Endodermal cell (in vitro differentiated cells): ENCODE measurements at regions not wholly inside any gene's neighbourhood (a gene's known extent, or its start where the extent isn't known, plus 50 kb on each side); places are given as distances from the start of the nearest gene placed in this dataset.

ENCODE experiments used
- DNase-seq: peaks from one replicate; pipeline ENCODE4 v3.0.0-alpha.2; 2017
- H3K27ac ChIP-seq: 2 replicates; pipeline ENCODE4 v1.5.1; 2013; ENCODE audit warnings: mild to moderate bottlenecking, low read depth, low read length, moderate library complexity
- H3K27me3 ChIP-seq: 2 replicates; pipeline ENCODE4 v1.6.1; 2013; ENCODE audit warnings: mild to moderate bottlenecking, low read length, moderate library complexity; ENCODE audit not compliant: insufficient read depth, control insufficient read depth, poor library complexity, severe bottlenecking
- H3K36me3 ChIP-seq: 2 replicates; pipeline ENCODE4 v1.7.0; 2013; ENCODE audit warnings: mild to moderate bottlenecking, low read length, moderate library complexity; ENCODE audit not compliant: control insufficient read depth, insufficient read depth
- H3K4me1 ChIP-seq: one replicate; pipeline ENCODE4 v1.7.0; 2013; ENCODE audit warnings: low read length; ENCODE audit not compliant: control insufficient read depth, insufficient read depth
- H3K4me3 ChIP-seq: 2 replicates; pipeline ENCODE4 v1.5.1; 2013; ENCODE audit warnings: mild to moderate bottlenecking, low read length, moderate library complexity
- H3K9ac ChIP-seq: 2 replicates; pipeline ENCODE4 v1.6.1; 2013; ENCODE audit warnings: mild to moderate bottlenecking, low read length, moderate library complexity; ENCODE audit not compliant: poor library complexity, severe bottlenecking; ENCODE audit errors: extremely low read depth
- H3K9me3 ChIP-seq: 2 replicates; pipeline ENCODE4 v1.6.1; 2013; ENCODE audit warnings: mild to moderate bottlenecking, low read length, moderate library complexity; ENCODE audit not compliant: control insufficient read depth
- H3K27ac Mint-ChIP-seq: 2 replicates; pipeline ENCODE4 v1.8.0; 2020; ENCODE audit warnings: mixed read lengths
- H3K27me3 Mint-ChIP-seq: 2 replicates; pipeline ENCODE4 v1.8.0; 2021; ENCODE audit warnings: mild to moderate bottlenecking, mixed read lengths; ENCODE audit not compliant: insufficient read depth
- H3K36me3 Mint-ChIP-seq: 2 replicates; pipeline ENCODE4 v1.8.0; 2020; ENCODE audit warnings: low read depth, mixed read lengths
- H3K4me1 Mint-ChIP-seq: 2 replicates; pipeline ENCODE4 v1.8.0; 2020; ENCODE audit warnings: mixed read lengths
- H3K4me3 Mint-ChIP-seq: 2 replicates; pipeline ENCODE4 v1.8.0; 2020; ENCODE audit warnings: mild to moderate bottlenecking, moderate library complexity, mixed read lengths
- H3K9me3 Mint-ChIP-seq: 2 replicates; pipeline ENCODE4 v1.8.0; 2020; ENCODE audit warnings: mild to moderate bottlenecking, mixed read lengths
- CTCF ChIP-seq: fragments of 200-600 bp; sonication (generic); conservative IDR thresholded peaks from 2 replicates; pipeline ENCODE4 v1.5.0; 2021; ENCODE audit warnings: antibody characterized with exemption, mild to moderate bottlenecking
- WGBS, 2 experiments: methylation state at CpG; one replicate each; pipeline versions ENCODE4 v1.1.5 to v1.1.7; 2013; ENCODE audit warnings: missing lambda C conversion rate in 2 of 2, mixed read lengths in 1 of 2; ENCODE audit not compliant: insufficient coverage in 1 of 2, insufficient read length in 1 of 2; 5-methylcytosine and 5-hydroxymethylcytosine counted together

- H3K9me3 Mint-ChIP-seq: no peaks in the 10 kb centered on the region
- Histone ChIP-seq H3K4me3 (no peak overlapping the region), H3K27me3 (no peaks in the 10 kb centered on the region), H3K4me1 (no peaks in the 10 kb centered on the region), H3K9ac (no peak overlapping the region), H3K27ac (no peak overlapping the region), H3K9me3 (no peaks in the 10 kb centered on the region), H3K36me3 (no peaks in the 10 kb centered on the region)
- peaks cover 31% of the 10 kb centered on the region for H3K4me1 Mint-ChIP-seq
- H3K36me3 Mint-ChIP-seq: peaks cover 6% of the 10 kb centered on the region
- DNase-seq: no peak
- no peak for TF ChIP-seq CTCF
- H3K4me3 Mint-ChIP-seq: no peak overlapping the region
- H3K27me3 Mint-ChIP-seq: no peaks in the 10 kb centered on the region
- peak overlapping the region; percentile 83 for H3K27ac Mint-ChIP-seq
- WGBS, 2 experiments: 86 to 100% methylated on average over 1 of the region's 1 CpG
Observed at GRCh38 chrX:133475953-133476352, 60.7 kb upstream of the GPC4 start.

- WGBS, 2 experiments: 86% methylated on average over 1 of the region's 1 CpG; no CpG with 5 or more reads in 1 of the 2 experiments
- Mint-ChIP-seq H3K27ac (peak overlapping the region; percentile 83), H3K36me3 (peaks cover 4% of the 10 kb centered on the region), H3K4me3 (no peak overlapping the region), H3K27me3 (no peaks in the 10 kb centered on the region), H3K9me3 (no peaks in the 10 kb centered on the region), H3K4me1 (peaks cover 31% of the 10 kb centered on the region)
- Histone ChIP-seq H3K36me3 (no peaks in the 10 kb centered on the region), H3K4me3 (no peak overlapping the region), H3K27ac (no peak overlapping the region), H3K9me3 (no peaks in the 10 kb centered on the region), H3K9ac (no peak overlapping the region), H3K4me1 (no peaks in the 10 kb centered on the region), H3K27me3 (no peaks in the 10 kb centered on the region)
- DNase-seq: no peak
- peak; percentile 42 for TF ChIP-seq CTCF
Observed at GRCh38 chrX:133475521-133475920, 60.2 kb upstream of the GPC4 start.

- no peaks in the 10 kb centered on the region for H3K27me3 Mint-ChIP-seq
- H3K36me3 ChIP-seq: no peaks in the 10 kb centered on the region
- no peak overlapping the region for H3K9ac ChIP-seq
- peak overlapping the region; percentile 0 for H3K27ac Mint-ChIP-seq
- H3K4me1 Mint-ChIP-seq: peaks cover 31% of the 10 kb centered on the region
- H3K27me3 ChIP-seq: no peaks in the 10 kb centered on the region
- no peak for DNase-seq
- no peak overlapping the region for H3K4me3 Mint-ChIP-seq
- no peak overlapping the region for H3K27ac ChIP-seq
- H3K4me3 ChIP-seq: no peak overlapping the region
- 89% methylated on average over 4 of the region's 4 CpGs; no CpG with 5 or more reads in 1 of the 2 experiments for WGBS, 2 experiments
- H3K4me1 ChIP-seq: no peaks in the 10 kb centered on the region
- H3K9me3 Mint-ChIP-seq: no peaks in the 10 kb centered on the region
- no peak for TF ChIP-seq CTCF
- H3K36me3 Mint-ChIP-seq: no peaks in the 10 kb centered on the region
- H3K9me3 ChIP-seq: no peaks in the 10 kb centered on the region
Observed at GRCh38 chrX:133474574-133474973, 59.3 kb upstream of the GPC4 start.
